GM12875 (cell line): ENCODE measurements at regions not wholly inside any gene's neighbourhood (a gene's known extent, or its start where the extent isn't known, plus 50 kb on each side); places are given as distances from the start of the nearest gene placed in this dataset.

Experiments
- H3K4me3 ChIP-seq: one replicate; pipeline ENCODE4 v1.5.1; 2011; ENCODE audit warnings: low read depth, low read length, control low read depth
- CTCF ChIP-seq: IDR thresholded peaks from 2 replicates; pipeline ENCODE4 v1.5.1; 2011; ENCODE audit warnings: low read depth, mild to moderate bottlenecking, control low read depth, inconsistent platforms, low read length, moderate library complexity, borderline replicate concordance; ENCODE audit not compliant: insufficient read depth

- no peak for TF ChIP-seq CTCF
- no peak overlapping the region for H3K4me3 ChIP-seq
These were observed 1188.1 kb downstream of the DTWD2 start for GRCh38 chr5:117800261-117800660.

- no peak for TF ChIP-seq CTCF
These were observed 1193.5 kb downstream of the DTWD2 start for GRCh38 chr5:117794847-117795246.

GRCh38 chr5:117793963-117794362, 1194.4 kb downstream of the DTWD2 start:
- H3K4me3 ChIP-seq: no peak overlapping the region
- no peak for TF ChIP-seq CTCF

More at GRCh38 chr5:117794847-117795246, 1193.5 kb downstream of the DTWD2 start:
- no peak overlapping the region for H3K4me3 ChIP-seq

- no peak for TF ChIP-seq CTCF
- no peak overlapping the region for H3K4me3 ChIP-seq
These were observed 1195.9 kb downstream of the DTWD2 start for GRCh38 chr5:117792476-117792875.

GRCh38 chr5:117788596-117788995, 1199.8 kb downstream of the DTWD2 start:
- H3K4me3 ChIP-seq: no peak overlapping the region
- TF ChIP-seq CTCF: no peak

GRCh38 chr5:117779171-117779570, 1204.5 kb upstream of the SEMA6A start:
- no peak for TF ChIP-seq CTCF
- H3K4me3 ChIP-seq: no peak overlapping the region

- no peak for TF ChIP-seq CTCF
- H3K4me3 ChIP-seq: no peak overlapping the region
These were observed 1202.4 kb upstream of the SEMA6A start for GRCh38 chr5:117776977-117777376.
